NOMO-1 treated with DMSO at 0.1 percent for 48 hours (cell line): ENCODE measurements at regions not wholly inside any gene's neighbourhood (a gene's known extent, or its start where the extent isn't known, plus 50 kb on each side); places are given as distances from the start of the nearest gene placed in this dataset.

Source experiments
- DNase-seq: peaks from one replicate; lab custom pipeline; 2025; ENCODE audit not compliant: unreplicated experiment; lab: John Stamatoyannopoulos, UW

- DNase-seq, result no peak
Measured at GRCh38 chr11:33558097-33558496, 142.5 kb downstream of the C11orf91 start.

GRCh38 chr11:33557201-33557600, 143.4 kb downstream of the C11orf91 start:
- no peak for DNase-seq

- DNase-seq, result no peak
Measured at GRCh38 chr11:33554219-33554618, 146.4 kb downstream of the C11orf91 start.

GRCh38 chr11:33553486-33553885, 147.1 kb downstream of the C11orf91 start:
- DNase-seq, result no peak

- DNase-seq, result no peak
Measured at GRCh38 chr11:33552756-33553155, 147.9 kb downstream of the C11orf91 start.

- DNase-seq, result no peak
Measured at GRCh38 chr11:33551051-33551450, 149.6 kb downstream of the C11orf91 start.

GRCh38 chr11:33549483-33549882, 151.1 kb downstream of the C11orf91 start:
- DNase-seq, result no peak

- DNase-seq, result no peak
Measured at GRCh38 chr11:33545931-33546330, 154.7 kb downstream of the C11orf91 start.

GRCh38 chr11:33544593-33545373, 155.8 kb downstream of the C11orf91 start:
- no peak for DNase-seq

- no peak for DNase-seq
Measured at GRCh38 chr11:33543823-33544222, 156.8 kb downstream of the C11orf91 start.

GRCh38 chr11:33542921-33543320, 157.7 kb downstream of the C11orf91 start:
- DNase-seq, result peak; percentile 2

- no peak for DNase-seq
Measured at GRCh38 chr11:33540946-33541915, 159.4 kb downstream of the C11orf91 start.

GRCh38 chr11:33540427-33540826, 160.2 kb downstream of the C11orf91 start:
- DNase-seq, result no peak

GRCh38 chr11:33539751-33540150, 160.9 kb downstream of the C11orf91 start:
- DNase-seq, result no peak

GRCh38 chr11:33538726-33539125, 161.9 kb downstream of the C11orf91 start:
- no peak for DNase-seq

- DNase-seq, result no peak
Measured at GRCh38 chr11:33536178-33536577, 164.4 kb downstream of the C11orf91 start.

GRCh38 chr11:33534575-33534974, 166.1 kb downstream of the C11orf91 start:
- no peak for DNase-seq

- DNase-seq, result no peak
Measured at GRCh38 chr11:33533386-33534052, 167.1 kb downstream of the C11orf91 start.

- DNase-seq, result no peak
Measured at GRCh38 chr11:33532720-33533385, 167.8 kb downstream of the C11orf91 start.

GRCh38 chr11:33532257-33532656, 168.4 kb downstream of the C11orf91 start:
- DNase-seq, result no peak

- no peak for DNase-seq
Measured at GRCh38 chr11:33531743-33532181, 168.9 kb downstream of the C11orf91 start.
